ENCODE measurements at regions not wholly inside any gene's neighbourhood (a gene's known extent, or its start where the extent isn't known, plus 50 kb on each side); places are given as distances from the start of the nearest gene placed in this dataset.

DNA sequence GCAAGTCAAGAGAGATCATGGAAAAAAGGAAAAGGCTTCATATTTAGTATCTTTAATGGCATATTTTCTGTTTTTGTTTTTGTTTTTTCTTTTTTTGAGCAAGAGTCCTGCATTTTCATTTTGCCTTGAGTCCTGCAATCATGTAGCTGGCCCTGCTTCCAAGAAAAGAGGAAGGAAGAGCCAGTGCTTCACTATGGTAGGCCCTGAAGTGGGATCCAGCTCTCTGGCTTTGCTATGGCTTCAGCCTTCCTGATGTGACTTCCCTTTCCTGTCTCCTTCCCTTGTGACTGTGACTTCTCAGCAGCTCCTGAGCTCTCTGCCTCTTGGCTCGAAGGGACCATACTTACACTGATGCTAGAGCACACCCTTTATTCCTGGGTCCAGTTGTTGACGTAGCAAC is 512.3 kb downstream of the INHBA start:
- no TSS peak for BruUV-seq (replicated peaks)
- intact Hi-C loops (cut with micrococcal nuclease), result loop anchor here (2.0 to 5.0 kb wide), 2 partner anchors 32 to 512 kb away; partner anchors contain the start of gene INHBA

DNA sequence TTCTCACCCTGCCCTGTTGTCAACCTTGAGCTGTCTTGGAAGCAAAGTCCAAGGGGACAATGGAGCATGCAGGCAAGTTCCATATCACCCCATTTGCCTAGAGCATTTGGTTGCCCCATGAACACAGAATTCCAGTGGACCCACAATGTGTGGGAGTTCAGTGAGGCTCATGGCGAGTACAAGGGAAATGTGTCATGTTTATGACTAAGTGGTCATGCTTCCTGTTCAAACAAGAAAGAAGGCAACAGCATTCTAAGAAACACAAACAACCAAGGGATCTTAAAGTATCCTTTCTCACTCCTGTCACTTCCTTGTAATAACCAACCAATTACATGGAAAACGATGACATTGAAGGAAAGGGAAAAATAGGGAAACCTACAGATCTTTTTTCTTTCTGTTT is 513.0 kb downstream of the INHBA start:
- intact Hi-C loops (cut with micrococcal nuclease), result loop anchor here (2.0 to 5.0 kb wide), 2 partner anchors 33 to 512 kb away; partner anchors contain the start of gene INHBA
- BruUV-seq (replicated peaks), result no TSS peak
- peaks cover 32% of the 10 kb centered on the region for H3K4me1 Mint-ChIP-seq (ENCODE audit: insufficient read depth, unreplicated experiment)
- TF ChIP-seq, protein P1, sequence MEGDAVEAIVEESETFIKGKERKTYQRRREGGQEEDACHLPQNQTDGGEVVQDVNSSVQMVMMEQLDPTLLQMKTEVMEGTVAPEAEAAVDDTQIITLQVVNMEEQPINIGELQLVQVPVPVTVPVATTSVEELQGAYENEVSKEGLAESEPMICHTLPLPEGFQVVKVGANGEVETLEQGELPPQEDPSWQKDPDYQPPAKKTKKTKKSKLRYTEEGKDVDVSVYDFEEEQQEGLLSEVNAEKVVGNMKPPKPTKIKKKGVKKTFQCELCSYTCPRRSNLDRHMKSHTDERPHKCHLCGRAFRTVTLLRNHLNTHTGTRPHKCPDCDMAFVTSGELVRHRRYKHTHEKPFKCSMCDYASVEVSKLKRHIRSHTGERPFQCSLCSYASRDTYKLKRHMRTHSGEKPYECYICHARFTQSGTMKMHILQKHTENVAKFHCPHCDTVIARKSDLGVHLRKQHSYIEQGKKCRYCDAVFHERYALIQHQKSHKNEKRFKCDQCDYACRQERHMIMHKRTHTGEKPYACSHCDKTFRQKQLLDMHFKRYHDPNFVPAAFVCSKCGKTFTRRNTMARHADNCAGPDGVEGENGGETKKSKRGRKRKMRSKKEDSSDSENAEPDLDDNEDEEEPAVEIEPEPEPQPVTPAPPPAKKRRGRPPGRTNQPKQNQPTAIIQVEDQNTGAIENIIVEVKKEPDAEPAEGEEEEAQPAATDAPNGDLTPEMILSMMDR (IDR thresholded peaks at IDR 0.05; ENCODE audit: unreplicated experiment), result no peak
- peak overlapping the region; percentile 37 for H3K27ac Mint-ChIP-seq (ENCODE audit: low read depth, unreplicated experiment)
- POLR2A ChIA-PET, result interaction anchor here (0.7 to 1.0 kb wide), 3 partner anchors 42 to 514 kb away, joined by 3 to 5 read pairs (median 4); no protein-coding TSS in a partner anchor
- DNase-seq (ENCODE audit: unreplicated experiment), result peak; percentile 96
- CTCF ChIA-PET, result no interaction called here
- H3K9me3 Mint-ChIP-seq (ENCODE audit: unreplicated experiment), result no peaks in the 10 kb centered on the region
- no peaks in the 10 kb centered on the region for H3K36me3 Mint-ChIP-seq (ENCODE audit: insufficient read depth, unreplicated experiment)
- no peaks in the 10 kb centered on the region for H3K27me3 Mint-ChIP-seq (ENCODE audit: insufficient read depth, unreplicated experiment)
- H3K4me3 Mint-ChIP-seq (ENCODE audit: unreplicated experiment), result no peak overlapping the region

More for the DNA sequence above, 512.3 kb downstream of the INHBA start:
- TF ChIP-seq, protein P1 (IDR thresholded peaks at IDR 0.05; ENCODE audit: unreplicated experiment), result no peak
- no peak overlapping the region for H3K27ac Mint-ChIP-seq (ENCODE audit: low read depth, unreplicated experiment)
- no peaks in the 10 kb centered on the region for H3K9me3 Mint-ChIP-seq (ENCODE audit: unreplicated experiment)
- ChIA-PET POLR2A (no interaction called here), CTCF (interaction anchor here (1.2 kb wide), 1 partner anchor 506 kb away, joined by 3 read pairs; no protein-coding TSS in a partner anchor)
- H3K27me3 Mint-ChIP-seq (ENCODE audit: insufficient read depth, unreplicated experiment), result no peaks in the 10 kb centered on the region
- no peaks in the 10 kb centered on the region for H3K36me3 Mint-ChIP-seq (ENCODE audit: insufficient read depth, unreplicated experiment)
- H3K4me1 Mint-ChIP-seq (ENCODE audit: insufficient read depth, unreplicated experiment), result peaks cover 32% of the 10 kb centered on the region
- no peak for DNase-seq (ENCODE audit: unreplicated experiment)
- H3K4me3 Mint-ChIP-seq (ENCODE audit: unreplicated experiment), result no peak overlapping the region

DNA sequence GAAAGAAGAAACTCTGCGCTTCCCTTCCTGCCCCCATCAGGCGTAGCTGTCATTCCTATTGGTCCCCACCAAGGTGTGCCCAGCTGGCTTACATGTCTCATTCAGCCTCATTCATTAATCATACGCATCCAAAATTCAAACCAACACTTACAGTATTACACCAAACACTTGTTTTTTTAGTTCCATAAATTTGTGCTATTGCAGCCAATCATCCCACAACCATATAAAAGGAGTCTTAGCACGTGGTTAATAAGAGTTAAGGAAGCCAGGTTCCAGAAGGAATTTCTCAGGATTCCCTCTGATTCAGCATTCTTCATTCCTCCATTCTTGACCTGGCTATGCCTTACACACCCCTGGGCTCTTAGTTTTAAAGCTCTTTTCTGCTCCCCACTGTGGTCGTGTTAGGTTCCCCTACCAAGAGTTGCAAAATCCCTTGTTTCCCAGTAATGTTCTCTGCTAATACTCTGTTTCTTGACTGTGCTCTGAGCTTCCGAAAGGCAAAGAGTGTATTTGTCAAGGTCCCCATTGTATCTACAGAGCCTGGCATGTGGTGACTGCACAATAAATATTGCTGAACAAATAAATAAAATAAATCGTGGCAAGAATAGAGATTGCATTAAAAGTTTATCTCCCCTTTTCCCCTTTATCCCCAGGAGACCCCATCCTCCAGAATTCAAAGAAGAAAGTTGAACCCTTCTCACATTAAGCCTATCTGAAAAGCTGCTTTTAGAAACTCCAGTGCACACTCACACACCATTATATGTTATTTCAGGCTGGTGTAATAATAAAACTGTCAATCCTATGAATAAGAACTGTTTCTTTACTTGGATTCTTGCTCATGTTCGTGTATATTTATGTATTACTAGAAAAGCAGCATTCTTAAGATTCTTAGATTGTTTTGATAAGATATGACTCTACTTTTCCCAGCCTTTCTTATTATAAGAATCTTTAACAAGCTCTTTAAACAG is 514.4 kb downstream of the INHBA start:
- no TSS peak for BruUV-seq (replicated peaks)
- POLR2A ChIA-PET, result interaction anchor here (1.0 to 1.4 kb wide), 5 partner anchors 13 to 40 kb away, joined by 3 to 9 read pairs (median 3); no protein-coding TSS in a partner anchor
- H3K27ac Mint-ChIP-seq (ENCODE audit: low read depth, unreplicated experiment), result peak overlapping the region; percentile 37

GRCh38 chr7:41187322-41187721 is 515.6 kb downstream of the INHBA start:
- no peaks in the 10 kb centered on the region for H3K36me3 Mint-ChIP-seq (ENCODE audit: insufficient read depth, unreplicated experiment)
- POLR2A ChIA-PET, result interaction anchor here (0.5 kb wide), 1 partner anchor 15 kb away, joined by 3 read pairs; no protein-coding TSS in a partner anchor
- no peak overlapping the region for H3K4me3 Mint-ChIP-seq (ENCODE audit: unreplicated experiment)

More for the DNA sequence above, 514.4 kb downstream of the INHBA start:
- CTCF ChIA-PET, result interaction anchor here (0.6 to 0.7 kb wide), 3 partner anchors 16 to 185 kb away, joined by 3 read pairs; no protein-coding TSS in a partner anchor
- no peaks in the 10 kb centered on the region for H3K27me3 Mint-ChIP-seq (ENCODE audit: insufficient read depth, unreplicated experiment)
- TF ChIP-seq, protein P1 (IDR thresholded peaks at IDR 0.05; ENCODE audit: unreplicated experiment), result no peak
- H3K4me1 Mint-ChIP-seq (ENCODE audit: insufficient read depth, unreplicated experiment), result peaks cover 34% of the 10 kb centered on the region
- H3K9me3 Mint-ChIP-seq (ENCODE audit: unreplicated experiment), result no peaks in the 10 kb centered on the region
- peak; percentile 49 for DNase-seq (ENCODE audit: unreplicated experiment)
- no peaks in the 10 kb centered on the region for H3K36me3 Mint-ChIP-seq (ENCODE audit: insufficient read depth, unreplicated experiment)
- H3K4me3 Mint-ChIP-seq (ENCODE audit: unreplicated experiment), result no peak overlapping the region
- intact Hi-C loops (cut with micrococcal nuclease), result no loop called here

More at GRCh38 chr7:41187322-41187721, 515.6 kb downstream of the INHBA start:
- peak; percentile 78 for DNase-seq (ENCODE audit: unreplicated experiment)
- Mint-ChIP-seq H3K4me1 (ENCODE audit: insufficient read depth, unreplicated experiment) (peaks cover 39% of the 10 kb centered on the region), H3K27me3 (ENCODE audit: insufficient read depth, unreplicated experiment) (no peaks in the 10 kb centered on the region), H3K9me3 (ENCODE audit: unreplicated experiment) (no peaks in the 10 kb centered on the region), H3K27ac (ENCODE audit: low read depth, unreplicated experiment) (peak overlapping the region; percentile 39)
- intact Hi-C loops (cut with micrococcal nuclease), result no loop called here
- BruUV-seq (replicated peaks), result no TSS peak
- CTCF ChIA-PET, result no interaction called here
- TF ChIP-seq, protein P1 (IDR thresholded peaks at IDR 0.05; ENCODE audit: unreplicated experiment), result no peak

Measured in MCF 10A (cell line).